ENCODE measurements at regions not wholly inside any gene's neighbourhood (a gene's known extent, or its start where the extent isn't known, plus 50 kb on each side); places are given as distances from the start of the nearest gene placed in this dataset.

- TF ChIP-seq E4F1 (IDR thresholded peaks at IDR 0.05; ENCODE audit: borderline replicate concordance, partially characterized antibody) (no peak), SUZ12 (IDR thresholded peaks at IDR 0.05; ENCODE audit: unreplicated experiment) (no peak)
Measured at GRCh38 chr10:121049489-121049888, 198.3 kb downstream of the WDR11 start (continued).

GRCh38 chr10:121049923-121050322 is 198.8 kb downstream of the WDR11 start:
- POLR2A ChIA-PET, result no interaction called here
- Histone ChIP-seq H3K9ac (ENCODE audit: control insufficient read depth, insufficient read depth, low read length) (no peak overlapping the region), H3K4me3 (no peak overlapping the region), H3K36me3 (ENCODE audit: control insufficient read depth in 2 of 2, insufficient read depth in 2 of 2, low read length in 1 of 2) (no peaks in the 10 kb centered on the region), H3K4me1 (ENCODE audit: control insufficient read depth, insufficient read depth, low read length) (no peaks in the 10 kb centered on the region), H3K79me2 (ENCODE audit: control insufficient read depth, insufficient read depth, low read length) (no peaks in the 10 kb centered on the region), H3K9me3 (replicated peaks; ENCODE audit: control insufficient read depth, insufficient read depth, low read length) (no peaks in the 10 kb centered on the region), H2AFZ (ENCODE audit: control insufficient read depth, low read depth, low read length) (no peak overlapping the region), H3K4me2 (ENCODE audit: control insufficient read depth, insufficient read depth) (no peak overlapping the region), H4K20me1 (ENCODE audit: control insufficient read depth, insufficient read depth) (no peaks in the 10 kb centered on the region), H3K27ac (ENCODE audit: control insufficient read depth, insufficient read depth) (no peak overlapping the region), H3K27me3 (replicated peaks in 1 of 2; ENCODE audit: control insufficient read depth in 2 of 2, insufficient read depth in 2 of 2, low read length in 1 of 2) (no peaks in the 10 kb centered on the region)
- no TSS peak for BruUV-seq (replicated peaks)
- intact Hi-C loops (cut with micrococcal nuclease; ENCODE audit: unreplicated experiment) (no loop called here), in situ Hi-C loops (cut with MboI) (no loop called here)
- RAD21 ChIA-PET (ENCODE audit: unreplicated experiment), result no interaction called here
- no peak for FAIRE-seq
- no peak for ATAC-seq
- SMC1A ChIA-PET (ENCODE audit: uncharacterized antibody, unreplicated experiment), result no interaction called here
- WGBS (ENCODE audit: insufficient coverage, insufficient replicate concordance, low lambda C conversion rate, missing lambda C conversion rate), result 0% methylated on average over 1 of the region's 1 CpG
- DNase-seq (ENCODE audit: low read depth, low spot score), result no peak
- CTCF ChIA-PET, result no interaction called here
- TF ChIP-seq HDAC2 (IDR thresholded peaks at IDR 0.05) (no peak), SMAD5 (IDR thresholded peaks at IDR 0.05; ENCODE audit: low read depth) (no peak), TBL1XR1 (IDR thresholded peaks at IDR 0.05; ENCODE audit: low read depth, low read length) (no peak), NFXL1 (IDR thresholded peaks at IDR 0.05; ENCODE audit: borderline replicate concordance) (no peak), NFYA (IDR thresholded peaks at IDR 0.05; ENCODE audit: borderline replicate concordance, low read depth, low read length) (no peak), SRF (IDR thresholded peaks at IDR 0.05; ENCODE audit: low read depth in 2 of 2, low read length in 2 of 2) (no peak), ATF7 (IDR thresholded peaks at IDR 0.05; ENCODE audit: low read depth) (no peak), TCF3 (IDR thresholded peaks at IDR 0.05; ENCODE audit: borderline replicate concordance, insufficient read depth, low read depth, low read length) (no peak), STAT1 (conservative IDR thresholded peaks at IDR 0.05) (no peak), IKZF2 (IDR thresholded peaks at IDR 0.05) (no peak), GATAD2B (conservative IDR thresholded peaks at IDR 0.05; ENCODE audit: low read depth) (no peak), SREBF1 (IDR thresholded peaks at IDR 0.05; ENCODE audit: low read length) (no peak), RCOR1 (conservative IDR thresholded peaks at IDR 0.05; ENCODE audit: low read depth, low read length) (no peak)
- TF ChIP-seq, protein P1, sequence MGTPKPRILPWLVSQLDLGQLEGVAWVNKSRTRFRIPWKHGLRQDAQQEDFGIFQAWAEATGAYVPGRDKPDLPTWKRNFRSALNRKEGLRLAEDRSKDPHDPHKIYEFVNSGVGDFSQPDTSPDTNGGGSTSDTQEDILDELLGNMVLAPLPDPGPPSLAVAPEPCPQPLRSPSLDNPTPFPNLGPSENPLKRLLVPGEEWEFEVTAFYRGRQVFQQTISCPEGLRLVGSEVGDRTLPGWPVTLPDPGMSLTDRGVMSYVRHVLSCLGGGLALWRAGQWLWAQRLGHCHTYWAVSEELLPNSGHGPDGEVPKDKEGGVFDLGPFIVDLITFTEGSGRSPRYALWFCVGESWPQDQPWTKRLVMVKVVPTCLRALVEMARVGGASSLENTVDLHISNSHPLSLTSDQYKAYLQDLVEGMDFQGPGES (IDR thresholded peaks at IDR 0.05), result no peak
- TF ChIP-seq, protein P2, sequence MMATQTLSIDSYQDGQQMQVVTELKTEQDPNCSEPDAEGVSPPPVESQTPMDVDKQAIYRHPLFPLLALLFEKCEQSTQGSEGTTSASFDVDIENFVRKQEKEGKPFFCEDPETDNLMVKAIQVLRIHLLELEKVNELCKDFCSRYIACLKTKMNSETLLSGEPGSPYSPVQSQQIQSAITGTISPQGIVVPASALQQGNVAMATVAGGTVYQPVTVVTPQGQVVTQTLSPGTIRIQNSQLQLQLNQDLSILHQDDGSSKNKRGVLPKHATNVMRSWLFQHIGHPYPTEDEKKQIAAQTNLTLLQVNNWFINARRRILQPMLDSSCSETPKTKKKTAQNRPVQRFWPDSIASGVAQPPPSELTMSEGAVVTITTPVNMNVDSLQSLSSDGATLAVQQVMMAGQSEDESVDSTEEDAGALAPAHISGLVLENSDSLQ (IDR thresholded peaks at IDR 0.05), result no peak
- TF ChIP-seq, protein P3, sequence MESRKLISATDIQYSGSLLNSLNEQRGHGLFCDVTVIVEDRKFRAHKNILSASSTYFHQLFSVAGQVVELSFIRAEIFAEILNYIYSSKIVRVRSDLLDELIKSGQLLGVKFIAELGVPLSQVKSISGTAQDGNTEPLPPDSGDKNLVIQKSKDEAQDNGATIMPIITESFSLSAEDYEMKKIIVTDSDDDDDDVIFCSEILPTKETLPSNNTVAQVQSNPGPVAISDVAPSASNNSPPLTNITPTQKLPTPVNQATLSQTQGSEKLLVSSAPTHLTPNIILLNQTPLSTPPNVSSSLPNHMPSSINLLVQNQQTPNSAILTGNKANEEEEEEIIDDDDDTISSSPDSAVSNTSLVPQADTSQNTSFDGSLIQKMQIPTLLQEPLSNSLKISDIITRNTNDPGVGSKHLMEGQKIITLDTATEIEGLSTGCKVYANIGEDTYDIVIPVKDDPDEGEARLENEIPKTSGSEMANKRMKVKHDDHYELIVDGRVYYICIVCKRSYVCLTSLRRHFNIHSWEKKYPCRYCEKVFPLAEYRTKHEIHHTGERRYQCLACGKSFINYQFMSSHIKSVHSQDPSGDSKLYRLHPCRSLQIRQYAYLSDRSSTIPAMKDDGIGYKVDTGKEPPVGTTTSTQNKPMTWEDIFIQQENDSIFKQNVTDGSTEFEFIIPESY (IDR thresholded peaks at IDR 0.05), result no peak

All from GM12878 (cell line).